GM12878 (cell line): ENCODE measurements at regions not wholly inside any gene's neighbourhood (a gene's known extent, or its start where the extent isn't known, plus 50 kb on each side); places are given as distances from the start of the nearest gene placed in this dataset.

Experiments
- CEBPB ChIP-seq, 2 experiments: fragments of 150-350 bp in 1 of 2; IDR thresholded peaks; 2 replicates each; pipeline ENCODE4 v1.6.1; 2012 to 2014; ENCODE audit warnings: low read depth in 2 of 2, low read length in 2 of 2, borderline replicate concordance in 1 of 2, inconsistent platforms in 1 of 2
- CREM ChIP-seq: IDR thresholded peaks from 2 replicates; pipeline ENCODE4 v1.6.1; 2014; ENCODE audit warnings: antibody characterized with exemption, low read depth
- MXI1 ChIP-seq: fragments of 150-350 bp; IDR thresholded peaks from 2 replicates; pipeline ENCODE4 v1.6.1; 2011; ENCODE audit warnings: low read depth, mild to moderate bottlenecking, inconsistent platforms, low read length, improper control_type of control experiment
- POLR2AphosphoS5 ChIP-seq: IDR thresholded peaks from 2 replicates; pipeline ENCODE4 v1.6.1; 2011; ENCODE audit warnings: mild to moderate bottlenecking, low read length, inconsistent platforms
- RAD51 ChIP-seq: fragments of 450-650 bp; IDR thresholded peaks from 2 replicates; pipeline ENCODE4 v1.6.1; 2016; ENCODE audit warnings: moderate library complexity, mild to moderate bottlenecking, inconsistent platforms
- SPI1 ChIP-seq: IDR thresholded peaks from 2 replicates; pipeline ENCODE4 v1.6.1; 2011; ENCODE audit warnings: low read depth, mild to moderate bottlenecking, low read length, moderate library complexity, borderline replicate concordance; ENCODE audit not compliant: insufficient read depth
- TCF12 ChIP-seq: IDR thresholded peaks from 2 replicates; pipeline ENCODE4 v1.6.1; 2011; ENCODE audit warnings: low read depth, mild to moderate bottlenecking, low read length
- TCF7 ChIP-seq: IDR thresholded peaks from 2 replicates; pipeline ENCODE4 v1.6.1; 2014; ENCODE audit warnings: antibody characterized with exemption, borderline replicate concordance
- TF ChIP-seq, protein P1 (sequence below): IDR thresholded peaks from 2 replicates; pipeline ENCODE4 v1.6.1; 2011; ENCODE audit warnings: low read depth, low read length, improper control_type of control experiment, borderline replicate concordance
- TF ChIP-seq, protein P2 (sequence below), 3 experiments: IDR thresholded peaks in 2 of 3; conservative IDR thresholded peaks in 1 of 3; 2 replicates each; pipeline ENCODE4 v1.5.1; 2011; ENCODE audit warnings: low read depth in 3 of 3, low read length in 3 of 3, mild to moderate bottlenecking in 3 of 3, control low read depth in 2 of 3, moderate library complexity in 2 of 3, inconsistent platforms in 1 of 3, mixed read lengths in 1 of 3; ENCODE audit not compliant: control insufficient read depth in 2 of 3, insufficient read depth in 1 of 3; ENCODE audit errors: extremely low read depth in 1 of 3
- TF ChIP-seq, protein P3 (sequence below): IDR thresholded peaks from 2 replicates; pipeline ENCODE4 v1.6.1; 2012; ENCODE audit warnings: mild to moderate bottlenecking, low read depth, low read length

DNA sequence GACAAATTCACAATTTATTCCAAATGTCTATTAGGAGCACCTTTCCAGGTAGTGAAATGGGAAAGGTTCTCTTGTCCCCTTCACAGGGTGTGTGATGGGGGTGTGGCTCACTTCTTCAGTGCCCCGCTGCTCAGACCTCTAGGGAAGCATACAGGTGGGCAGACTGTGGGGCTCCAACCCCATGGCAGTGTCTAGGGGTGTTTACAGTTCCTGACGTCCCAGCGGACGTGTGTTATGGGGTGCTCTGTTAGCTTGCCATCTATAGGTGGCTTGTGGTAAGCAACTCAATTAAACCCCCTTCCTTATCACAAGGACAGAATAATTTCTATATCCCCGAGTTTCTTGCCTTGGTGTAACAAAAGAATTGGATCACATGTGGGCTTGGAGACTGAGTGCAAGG, 67.4 kb upstream of the SPINK5 start:
- TF ChIP-seq POLR2AphosphoS5, result no peak
- no peak for TF ChIP-seq CEBPB (IDR thresholded peaks at IDR 0.05; ENCODE audit: borderline replicate concordance in 1 of 2, low read depth in 2 of 2, low read length in 2 of 2)
- no peak for TF ChIP-seq RAD51
- no peak for TF ChIP-seq TCF7
- TF ChIP-seq TCF12, result no peak
- TF ChIP-seq MXI1, result no peak
- no peak for TF ChIP-seq CREM
- TF ChIP-seq, protein P1, sequence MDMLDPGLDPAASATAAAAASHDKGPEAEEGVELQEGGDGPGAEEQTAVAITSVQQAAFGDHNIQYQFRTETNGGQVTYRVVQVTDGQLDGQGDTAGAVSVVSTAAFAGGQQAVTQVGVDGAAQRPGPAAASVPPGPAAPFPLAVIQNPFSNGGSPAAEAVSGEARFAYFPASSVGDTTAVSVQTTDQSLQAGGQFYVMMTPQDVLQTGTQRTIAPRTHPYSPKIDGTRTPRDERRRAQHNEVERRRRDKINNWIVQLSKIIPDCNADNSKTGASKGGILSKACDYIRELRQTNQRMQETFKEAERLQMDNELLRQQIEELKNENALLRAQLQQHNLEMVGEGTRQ, result no peak
- no peak for TF ChIP-seq SPI1
- TF ChIP-seq, protein P2, sequence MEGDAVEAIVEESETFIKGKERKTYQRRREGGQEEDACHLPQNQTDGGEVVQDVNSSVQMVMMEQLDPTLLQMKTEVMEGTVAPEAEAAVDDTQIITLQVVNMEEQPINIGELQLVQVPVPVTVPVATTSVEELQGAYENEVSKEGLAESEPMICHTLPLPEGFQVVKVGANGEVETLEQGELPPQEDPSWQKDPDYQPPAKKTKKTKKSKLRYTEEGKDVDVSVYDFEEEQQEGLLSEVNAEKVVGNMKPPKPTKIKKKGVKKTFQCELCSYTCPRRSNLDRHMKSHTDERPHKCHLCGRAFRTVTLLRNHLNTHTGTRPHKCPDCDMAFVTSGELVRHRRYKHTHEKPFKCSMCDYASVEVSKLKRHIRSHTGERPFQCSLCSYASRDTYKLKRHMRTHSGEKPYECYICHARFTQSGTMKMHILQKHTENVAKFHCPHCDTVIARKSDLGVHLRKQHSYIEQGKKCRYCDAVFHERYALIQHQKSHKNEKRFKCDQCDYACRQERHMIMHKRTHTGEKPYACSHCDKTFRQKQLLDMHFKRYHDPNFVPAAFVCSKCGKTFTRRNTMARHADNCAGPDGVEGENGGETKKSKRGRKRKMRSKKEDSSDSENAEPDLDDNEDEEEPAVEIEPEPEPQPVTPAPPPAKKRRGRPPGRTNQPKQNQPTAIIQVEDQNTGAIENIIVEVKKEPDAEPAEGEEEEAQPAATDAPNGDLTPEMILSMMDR (IDR thresholded peaks at IDR 0.05 in 2 of 3, conservative IDR thresholded peaks at IDR 0.05 in 1 of 3; ENCODE audit: control insufficient read depth in 2 of 3, extremely low read depth in 1 of 3, insufficient read depth in 1 of 3, low read depth in 3 of 3, low read length in 3 of 3), result no peak
- TF ChIP-seq, protein P3, sequence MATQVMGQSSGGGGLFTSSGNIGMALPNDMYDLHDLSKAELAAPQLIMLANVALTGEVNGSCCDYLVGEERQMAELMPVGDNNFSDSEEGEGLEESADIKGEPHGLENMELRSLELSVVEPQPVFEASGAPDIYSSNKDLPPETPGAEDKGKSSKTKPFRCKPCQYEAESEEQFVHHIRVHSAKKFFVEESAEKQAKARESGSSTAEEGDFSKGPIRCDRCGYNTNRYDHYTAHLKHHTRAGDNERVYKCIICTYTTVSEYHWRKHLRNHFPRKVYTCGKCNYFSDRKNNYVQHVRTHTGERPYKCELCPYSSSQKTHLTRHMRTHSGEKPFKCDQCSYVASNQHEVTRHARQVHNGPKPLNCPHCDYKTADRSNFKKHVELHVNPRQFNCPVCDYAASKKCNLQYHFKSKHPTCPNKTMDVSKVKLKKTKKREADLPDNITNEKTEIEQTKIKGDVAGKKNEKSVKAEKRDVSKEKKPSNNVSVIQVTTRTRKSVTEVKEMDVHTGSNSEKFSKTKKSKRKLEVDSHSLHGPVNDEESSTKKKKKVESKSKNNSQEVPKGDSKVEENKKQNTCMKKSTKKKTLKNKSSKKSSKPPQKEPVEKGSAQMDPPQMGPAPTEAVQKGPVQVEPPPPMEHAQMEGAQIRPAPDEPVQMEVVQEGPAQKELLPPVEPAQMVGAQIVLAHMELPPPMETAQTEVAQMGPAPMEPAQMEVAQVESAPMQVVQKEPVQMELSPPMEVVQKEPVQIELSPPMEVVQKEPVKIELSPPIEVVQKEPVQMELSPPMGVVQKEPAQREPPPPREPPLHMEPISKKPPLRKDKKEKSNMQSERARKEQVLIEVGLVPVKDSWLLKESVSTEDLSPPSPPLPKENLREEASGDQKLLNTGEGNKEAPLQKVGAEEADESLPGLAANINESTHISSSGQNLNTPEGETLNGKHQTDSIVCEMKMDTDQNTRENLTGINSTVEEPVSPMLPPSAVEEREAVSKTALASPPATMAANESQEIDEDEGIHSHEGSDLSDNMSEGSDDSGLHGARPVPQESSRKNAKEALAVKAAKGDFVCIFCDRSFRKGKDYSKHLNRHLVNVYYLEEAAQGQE, result no peak
